Erythroblast (primary cell): ENCODE measurements at regions not wholly inside any gene's neighbourhood (a gene's known extent, or its start where the extent isn't known, plus 50 kb on each side); places are given as distances from the start of the nearest gene placed in this dataset.

Experiments used
- DNase-seq, 2 experiments: peaks; one replicate each; lab custom pipeline; 2025; lab: John Stamatoyannopoulos, UW
- GATA1 ChIP-seq: IDR thresholded peaks from 2 replicates; pipeline ENCODE4 v1.6.1; 2011; ENCODE audit warnings: low read depth, mild to moderate bottlenecking, control low read depth, low read length, moderate library complexity
- POLR2A ChIP-seq: IDR thresholded peaks from 2 replicates; pipeline ENCODE4 v1.6.1; 2011; ENCODE audit warnings: mild to moderate bottlenecking, low read length

- TF ChIP-seq GATA1, result no peak
- TF ChIP-seq POLR2A, result no peak
- DNase-seq, result no peak
Measured at GRCh38 chr5:7315118-7315517, 80.8 kb upstream of the ADCY2 start.

- no peak for TF ChIP-seq GATA1
- no peak for DNase-seq
Measured at GRCh38 chr5:7317751-7318150, 78.2 kb upstream of the ADCY2 start.

- DNase-seq, result no peak
- TF ChIP-seq GATA1 (no peak), POLR2A (no peak)
Measured at GRCh38 chr5:7320701-7321301, 75.1 kb upstream of the ADCY2 start.

GRCh38 chr5:7321724-7322123, 74.2 kb upstream of the ADCY2 start:
- no peak for DNase-seq
- TF ChIP-seq POLR2A, result no peak
- TF ChIP-seq GATA1, result no peak

GRCh38 chr5:7324919-7325318, 71.0 kb upstream of the ADCY2 start:
- no peak for DNase-seq
- no peak for TF ChIP-seq POLR2A

GRCh38 chr5:7325975-7326913, 69.7 kb upstream of the ADCY2 start:
- TF ChIP-seq GATA1, result no peak
- no peak for TF ChIP-seq POLR2A
- no peak for DNase-seq

- DNase-seq, result no peak
- no peak for TF ChIP-seq POLR2A
- TF ChIP-seq GATA1, result no peak
Measured at GRCh38 chr5:7329141-7329540, 66.8 kb upstream of the ADCY2 start.

- no peak for TF ChIP-seq POLR2A
- TF ChIP-seq GATA1, result no peak
- DNase-seq, result no peak
Measured at GRCh38 chr5:7329712-7330111, 66.2 kb upstream of the ADCY2 start.

- DNase-seq, result no peak
- no peak for TF ChIP-seq GATA1
- TF ChIP-seq POLR2A, result no peak
Measured at GRCh38 chr5:7330256-7330655, 65.7 kb upstream of the ADCY2 start.

- TF ChIP-seq POLR2A, result no peak
- TF ChIP-seq GATA1, result no peak
Measured at GRCh38 chr5:7331131-7331530, 64.8 kb upstream of the ADCY2 start.

More at GRCh38 chr5:7331131-7331530, 64.8 kb upstream of the ADCY2 start:
- no peak for DNase-seq
